ENCODE measurements at regions not wholly inside any gene's neighbourhood (a gene's known extent, or its start where the extent isn't known, plus 50 kb on each side); places are given as distances from the start of the nearest gene placed in this dataset.

- H3K36me3 ChIP-seq, result no peaks in the 10 kb centered on the region
- H3K4me3 ChIP-seq, result no peak overlapping the region
- H3K4me1 ChIP-seq, result peaks cover 0 to 7% (median 0%) of the 10 kb centered on the region in 6 donors
- WGBS, 5 donors, result 85 to 97% (median 89%) methylated on average over 7 of the region's 7 CpGs
- TF ChIP-seq CTCF (IDR thresholded peaks at IDR 0.05 in 8 of 11, conservative IDR thresholded peaks at IDR 0.05 in 3 of 11) (no peak), POLR2AphosphoS5 (IDR thresholded peaks at IDR 0.05) (no peak), POLR2A (IDR thresholded peaks at IDR 0.05) (no peak)
- H3K9me3 ChIP-seq, result no peaks in the 10 kb centered on the region
- H3K27ac ChIP-seq, result no peak overlapping the region
- intact Hi-C loops (cut with DNase I; ENCODE audit: low total_unique reads), result no loop called here
- no peak for DNase-seq
- no peaks in the 10 kb centered on the region for H3K27me3 ChIP-seq (replicated peaks in 1 of 7)
Measured at GRCh38 chr6:23174781-23175361, 605.5 kb downstream of the HDGFL1 start.

DNA sequence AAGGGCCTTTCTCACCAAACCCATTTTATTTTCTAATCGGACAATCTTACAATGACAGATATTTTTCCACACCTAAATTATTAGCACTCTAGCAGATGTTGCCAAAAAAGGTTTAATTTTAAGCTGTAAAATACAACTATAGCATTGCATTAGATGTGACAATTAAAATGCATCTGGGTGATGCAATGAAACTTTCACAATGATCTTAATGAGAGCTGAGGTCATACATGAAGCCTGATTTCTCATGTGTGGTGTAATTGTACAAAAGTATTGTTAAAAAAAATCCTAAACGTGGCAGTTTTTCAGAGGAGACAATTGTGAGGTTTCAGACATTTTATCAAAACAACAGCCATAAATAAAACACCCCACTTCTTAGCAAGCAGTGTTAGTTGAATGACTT, 606.0 kb downstream of the HDGFL1 start:
- H3K9me3 ChIP-seq, result no peaks in the 10 kb centered on the region
- intact Hi-C loops (cut with DNase I; ENCODE audit: low total_unique reads), result no loop called here
- no peaks in the 10 kb centered on the region for H3K27me3 ChIP-seq (replicated peaks in 1 of 7)
- H3K4me1 ChIP-seq, result peaks cover 0 to 7% (median 0%) of the 10 kb centered on the region in 6 donors
- H3K4me3 ChIP-seq, result no peak overlapping the region
- H3K36me3 ChIP-seq, result no peaks in the 10 kb centered on the region
- TF ChIP-seq POLR2AphosphoS5 (IDR thresholded peaks at IDR 0.05) (no peak), CTCF (IDR thresholded peaks at IDR 0.05 in 8 of 11, conservative IDR thresholded peaks at IDR 0.05 in 3 of 11) (no peak), POLR2A (IDR thresholded peaks at IDR 0.05) (no peak)
- no peak for DNase-seq
- H3K27ac ChIP-seq, result no peak overlapping the region
- WGBS, 5 donors, result 62 to 78% (median 70%) methylated on average over 2 of the region's 2 CpGs

DNA sequence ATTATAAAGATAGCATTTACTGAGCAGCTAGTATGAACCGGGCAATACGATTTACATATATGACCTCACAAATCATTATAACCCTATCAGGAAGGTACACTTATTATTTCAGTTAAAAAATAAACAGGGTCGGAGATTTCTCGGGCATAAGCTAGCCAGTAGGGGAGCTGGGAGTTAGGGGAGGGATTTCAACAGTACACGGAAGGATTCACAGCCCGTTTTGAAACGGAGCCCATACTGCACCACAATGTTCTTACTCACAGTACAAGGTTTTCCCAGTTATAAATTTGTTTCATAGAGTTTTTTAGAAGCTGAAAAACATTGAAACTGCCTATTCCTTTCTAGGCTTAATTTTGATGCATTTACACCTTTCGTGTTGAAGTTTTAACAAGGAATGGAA, 607.1 kb downstream of the HDGFL1 start:
- intact Hi-C loops (cut with DNase I; ENCODE audit: low total_unique reads), result no loop called here
- TF ChIP-seq CTCF (IDR thresholded peaks at IDR 0.05 in 8 of 11, conservative IDR thresholded peaks at IDR 0.05 in 3 of 11) (no peak), POLR2A (IDR thresholded peaks at IDR 0.05) (no peak), POLR2AphosphoS5 (IDR thresholded peaks at IDR 0.05) (no peak)
- H3K27ac ChIP-seq, result peak overlapping the region in 1 of 8 donors; percentile 47
- no peaks in the 10 kb centered on the region for H3K36me3 ChIP-seq
- no peak for DNase-seq
- no peak overlapping the region for H3K4me3 ChIP-seq
- 91 to 96% (median 95%) methylated on average over 8 of the region's 8 CpGs for WGBS, 5 donors
- H3K27me3 ChIP-seq (replicated peaks in 1 of 7), result no peaks in the 10 kb centered on the region
- H3K9me3 ChIP-seq, result no peaks in the 10 kb centered on the region
- peaks cover 0 to 17% (median 2%) of the 10 kb centered on the region in 6 donors for H3K4me1 ChIP-seq

- no peaks in the 10 kb centered on the region for H3K27me3 ChIP-seq (replicated peaks in 1 of 7)
- WGBS, 5 donors, result 73 to 83% (median 76%) methylated on average over 11 of the region's 11 CpGs
Measured at GRCh38 chr6:23176883-23177282, 607.5 kb downstream of the HDGFL1 start.

More at GRCh38 chr6:23176883-23177282, 607.5 kb downstream of the HDGFL1 start:
- Histone ChIP-seq H3K36me3 (no peaks in the 10 kb centered on the region), H3K27ac (peak overlapping the region in 1 of 8 donors; percentile 47), H3K4me1 (peaks cover 0 to 18% (median 2%) of the 10 kb centered on the region in 6 donors), H3K4me3 (no peak overlapping the region), H3K9me3 (no peaks in the 10 kb centered on the region)
- no peak for DNase-seq
- TF ChIP-seq POLR2AphosphoS5 (IDR thresholded peaks at IDR 0.05) (no peak), CTCF (IDR thresholded peaks at IDR 0.05 in 8 of 11, conservative IDR thresholded peaks at IDR 0.05 in 3 of 11) (peak in 2 of 11 experiments; percentile 14 to 15)
- intact Hi-C loops (cut with DNase I; ENCODE audit: low total_unique reads), result no loop called here
